Keratinocyte (primary cell): ENCODE measurements at regions not wholly inside any gene's neighbourhood (a gene's known extent, or its start where the extent isn't known, plus 50 kb on each side); places are given as distances from the start of the nearest gene placed in this dataset.

Experiments
- EZH2 ChIP-seq: IDR thresholded peaks from one replicate; pipeline ENCODE4 v1.6.1; 2012; ENCODE audit warnings: inconsistent platforms, mild to moderate bottlenecking, low read length, moderate library complexity
- TF ChIP-seq, protein P1 (sequence below), 3 experiments: IDR thresholded peaks in 1 of 3; conservative IDR thresholded peaks in 1 of 3; optimal IDR thresholded peaks in 1 of 3; 2 replicates in 2 of 3; 3 replicates in 1 of 3; pipeline versions ENCODE3 to v1.5.1; 2011; ENCODE audit warnings: low read length in 3 of 3, mild to moderate bottlenecking in 3 of 3, moderate library complexity in 2 of 3, control low read depth in 1 of 3, inconsistent platforms in 1 of 3; ENCODE audit not compliant: insufficient read depth in 2 of 3; ENCODE audit errors: extremely low read depth in 1 of 3

DNA sequence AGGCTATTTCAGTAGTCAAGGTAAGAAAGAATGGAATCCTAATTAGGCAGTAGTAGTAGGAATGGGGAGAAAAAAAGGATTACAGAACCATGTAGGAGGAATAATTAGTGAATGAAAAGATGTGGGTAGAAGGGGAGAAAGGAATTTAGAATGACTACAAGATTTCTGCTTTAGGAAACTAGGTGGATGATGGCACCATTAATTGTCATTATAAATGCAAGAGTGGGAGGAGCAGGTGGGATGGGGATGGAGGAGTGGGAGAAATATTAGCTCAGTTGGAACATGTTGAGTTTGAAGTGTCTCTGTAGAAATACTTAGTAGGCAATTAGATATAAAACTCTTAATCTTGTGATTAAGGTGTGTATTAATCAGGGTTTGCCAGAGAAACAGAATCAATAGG, 50.0 kb upstream of the C21orf91 start:
- TF ChIP-seq, protein P1, sequence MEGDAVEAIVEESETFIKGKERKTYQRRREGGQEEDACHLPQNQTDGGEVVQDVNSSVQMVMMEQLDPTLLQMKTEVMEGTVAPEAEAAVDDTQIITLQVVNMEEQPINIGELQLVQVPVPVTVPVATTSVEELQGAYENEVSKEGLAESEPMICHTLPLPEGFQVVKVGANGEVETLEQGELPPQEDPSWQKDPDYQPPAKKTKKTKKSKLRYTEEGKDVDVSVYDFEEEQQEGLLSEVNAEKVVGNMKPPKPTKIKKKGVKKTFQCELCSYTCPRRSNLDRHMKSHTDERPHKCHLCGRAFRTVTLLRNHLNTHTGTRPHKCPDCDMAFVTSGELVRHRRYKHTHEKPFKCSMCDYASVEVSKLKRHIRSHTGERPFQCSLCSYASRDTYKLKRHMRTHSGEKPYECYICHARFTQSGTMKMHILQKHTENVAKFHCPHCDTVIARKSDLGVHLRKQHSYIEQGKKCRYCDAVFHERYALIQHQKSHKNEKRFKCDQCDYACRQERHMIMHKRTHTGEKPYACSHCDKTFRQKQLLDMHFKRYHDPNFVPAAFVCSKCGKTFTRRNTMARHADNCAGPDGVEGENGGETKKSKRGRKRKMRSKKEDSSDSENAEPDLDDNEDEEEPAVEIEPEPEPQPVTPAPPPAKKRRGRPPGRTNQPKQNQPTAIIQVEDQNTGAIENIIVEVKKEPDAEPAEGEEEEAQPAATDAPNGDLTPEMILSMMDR (optimal IDR thresholded peaks at IDR 0.05 in 1 of 3, IDR thresholded peaks at IDR 0.05 in 1 of 3, conservative IDR thresholded peaks at IDR 0.05 in 1 of 3; ENCODE audit: extremely low read depth in 1 of 3, insufficient read depth in 2 of 3, low read length in 3 of 3), result no peak
- TF ChIP-seq EZH2, result no peak
